SK-N-DZ (cell line): ENCODE measurements at regions not wholly inside any gene's neighbourhood (a gene's known extent, or its start where the extent isn't known, plus 50 kb on each side); places are given as distances from the start of the nearest gene placed in this dataset.
"Not testable (repeated sequence)": the region's sequence is repeated elsewhere in the genome, so short reads cannot be mapped to it uniquely, and the experiment has no call there.

Source experiments
- DNase-seq: peaks from one replicate; pipeline ENCODE4 v3.0.0-alpha.2; 2015; ENCODE audit warnings: low spot score

- not testable (repeated sequence) for DNase-seq
Observed at GRCh38 chr1:146715054-146715453, 223.1 kb upstream of the NBPF12 start.

- not testable (repeated sequence) for DNase-seq
Observed at GRCh38 chr1:146710838-146711521, 227.1 kb upstream of the NBPF12 start.

DNA sequence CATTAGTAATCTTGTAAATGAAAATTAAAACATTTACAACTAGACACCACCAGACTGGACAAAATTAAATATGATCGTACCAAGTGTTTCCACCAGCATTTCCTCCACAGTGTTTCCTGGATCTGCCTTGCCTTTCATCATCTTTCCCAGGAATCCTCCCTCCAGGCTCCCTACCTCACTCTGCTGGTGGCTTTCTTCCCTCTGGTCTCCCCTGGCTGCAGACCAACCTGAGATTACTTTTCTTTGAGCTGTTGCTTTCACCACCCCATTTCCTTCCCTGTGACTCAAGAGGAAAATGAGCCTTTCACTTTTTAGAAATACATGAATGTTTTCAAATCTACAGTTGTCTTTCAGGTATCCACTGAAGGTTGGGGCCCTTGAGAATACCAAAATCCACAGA lies 228.8 kb upstream of the NBPF12 start:
- DNase-seq = not testable (repeated sequence)

DNA sequence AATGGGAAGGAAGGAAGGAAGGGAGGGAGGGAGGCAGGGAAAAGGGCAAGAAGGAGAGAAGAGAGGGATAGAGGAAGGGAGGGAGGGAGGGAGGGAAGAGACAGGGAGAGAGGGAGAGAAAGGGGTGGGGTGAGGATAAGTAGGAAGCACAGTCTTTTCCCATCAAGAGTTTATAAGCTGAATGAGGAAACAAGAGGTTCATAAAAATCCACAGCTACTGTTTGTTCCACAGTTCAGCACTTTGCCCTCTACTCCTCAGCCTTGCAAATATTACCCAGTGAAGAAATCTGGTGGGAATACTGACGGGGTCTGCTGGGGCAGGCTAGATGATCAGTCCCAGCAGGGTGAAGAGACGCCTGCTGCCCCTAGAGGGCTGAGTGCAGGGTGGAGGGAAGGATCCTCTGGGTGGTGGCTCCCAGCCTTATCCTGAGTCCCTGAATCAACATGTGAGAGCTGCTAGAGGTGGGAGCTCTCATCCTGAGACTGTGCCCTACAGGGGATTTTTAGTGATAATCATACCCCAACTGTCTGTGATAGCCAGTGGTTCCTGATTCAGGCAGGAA lies 233.9 kb upstream of the NBPF12 start:
- not testable (repeated sequence) for DNase-seq

- DNase-seq = not testable (repeated sequence)
Observed at GRCh38 chr1:146701320-146701719, 236.8 kb upstream of the NBPF12 start.

DNA sequence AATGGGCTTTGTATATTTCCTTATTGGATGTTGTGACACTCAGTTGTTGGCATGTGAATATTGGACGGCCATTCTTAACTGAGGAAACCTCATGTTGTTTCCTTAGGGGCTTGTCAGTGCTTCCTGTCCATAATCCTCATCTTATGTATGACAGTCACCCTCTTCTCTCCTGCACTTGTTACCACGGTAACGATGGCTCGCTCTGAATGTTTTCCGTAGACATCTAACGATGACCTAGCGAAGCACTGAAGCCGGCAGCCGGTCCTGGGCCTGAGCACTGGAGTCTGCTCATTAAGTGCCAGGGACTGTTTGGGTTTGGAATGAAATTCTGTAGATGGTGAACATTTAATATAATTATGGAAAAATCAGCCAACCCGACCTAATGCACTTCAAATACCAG lies 242.7 kb upstream of the NBPF12 start:
- not testable (repeated sequence) for DNase-seq

DNA sequence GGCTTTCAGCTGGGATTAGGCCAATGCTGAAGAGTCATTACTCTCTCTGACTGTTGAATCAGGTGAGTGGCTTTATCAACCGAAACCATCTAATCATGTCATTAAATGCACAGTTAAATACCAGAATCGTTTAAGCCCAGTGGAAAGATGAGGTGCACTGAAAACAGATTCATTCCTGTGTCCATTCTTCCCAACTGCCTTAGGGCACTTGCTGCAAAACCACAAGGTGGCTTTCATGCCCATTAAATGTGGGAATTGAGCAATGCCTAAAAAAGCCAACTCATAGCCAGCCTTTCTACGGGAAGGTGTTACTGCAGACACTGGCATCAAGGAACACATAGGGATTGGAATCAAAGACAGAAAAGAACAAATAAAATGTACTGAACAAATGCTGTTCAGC lies 246.3 kb upstream of the NBPF12 start:
- not testable (repeated sequence) for DNase-seq

DNA sequence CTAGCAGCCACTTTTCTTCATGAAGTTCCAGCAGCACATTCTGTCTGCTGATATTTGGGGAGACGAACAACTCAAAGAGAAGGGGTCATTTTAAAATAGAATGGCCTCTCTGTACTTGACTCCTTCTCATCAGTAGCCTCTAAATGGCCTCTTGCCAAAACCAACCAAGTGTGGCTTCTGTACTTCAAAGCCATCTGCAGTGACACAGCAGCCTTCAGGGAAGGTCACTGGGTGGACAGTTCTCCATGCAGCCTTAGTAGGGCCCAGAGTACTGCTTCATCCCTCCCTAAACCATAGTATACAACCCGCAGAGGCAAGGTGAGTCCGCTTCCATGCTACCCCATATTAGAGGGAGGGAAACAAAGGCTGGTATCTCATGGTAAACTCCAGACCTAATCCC lies 249.2 kb upstream of the NBPF12 start:
- not testable (repeated sequence) for DNase-seq

- not testable (repeated sequence) for DNase-seq
Observed at GRCh38 chr1:146686777-146687366, 251.3 kb upstream of the NBPF12 start.

DNA sequence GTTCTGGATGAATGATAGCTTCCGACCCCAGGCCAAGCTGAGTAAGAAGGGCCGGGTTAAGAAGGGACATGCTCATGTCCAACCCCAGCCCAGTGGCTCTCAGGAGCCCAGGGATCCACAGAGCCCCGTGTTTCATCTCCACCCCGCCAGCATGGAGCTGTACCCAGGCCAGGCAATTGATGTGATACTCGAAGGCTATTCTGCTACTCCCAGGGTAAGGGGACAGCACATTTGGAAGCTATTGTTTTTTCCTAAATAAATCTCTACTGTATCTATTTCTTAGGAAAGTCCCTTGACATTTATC lies 255.0 kb upstream of the NBPF12 start:
- DNase-seq = not testable (repeated sequence)

GRCh38 chr1:146682227-146683125 lies 255.6 kb upstream of the NBPF12 start:
- DNase-seq = not testable (repeated sequence)

- not testable (repeated sequence) for DNase-seq
Observed at GRCh38 chr1:146673729-146674299, 264.3 kb upstream of the NBPF12 start.

- not testable (repeated sequence) for DNase-seq
Observed at GRCh38 chr1:146672608-146673007, 265.5 kb upstream of the NBPF12 start.

GRCh38 chr1:146671588-146671987 lies 266.5 kb upstream of the NBPF12 start:
- DNase-seq = not testable (repeated sequence)

DNA sequence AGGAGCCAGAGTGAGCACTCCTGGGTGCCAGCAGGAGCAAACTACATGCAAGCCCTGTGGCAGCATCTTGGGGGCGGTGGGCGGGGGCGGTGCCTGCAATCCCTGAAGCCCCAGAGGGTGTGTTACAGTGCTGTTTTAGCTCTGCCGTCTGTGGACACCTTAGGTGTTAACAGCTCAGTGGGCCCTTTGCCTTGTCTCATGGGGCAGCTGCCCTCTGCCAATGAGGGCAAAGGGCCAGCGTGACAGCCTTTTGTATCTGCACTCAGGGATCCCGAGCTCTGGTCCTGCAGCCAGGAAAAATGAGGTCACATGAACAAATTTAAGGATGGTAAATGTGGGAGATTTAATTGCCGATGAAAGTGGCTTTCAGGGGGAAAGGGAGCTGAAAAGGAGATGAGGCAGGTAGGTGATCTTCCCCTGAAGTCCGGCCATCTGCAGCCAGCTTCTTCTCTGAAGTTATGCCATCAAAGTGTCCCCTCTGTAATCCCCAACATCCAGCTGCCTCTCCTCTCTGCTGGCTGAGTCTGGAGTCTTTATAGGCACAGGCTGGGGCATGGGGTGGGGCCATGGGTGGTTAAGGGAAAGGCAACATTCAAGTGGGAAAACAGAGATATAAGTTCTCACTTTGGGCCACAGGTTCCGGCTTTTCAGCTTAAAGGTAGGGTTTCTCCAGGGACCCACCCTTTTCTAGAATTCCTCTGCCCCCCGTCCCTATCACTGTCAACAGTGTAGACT lies 267.1 kb upstream of the NBPF12 start:
- DNase-seq = not testable (repeated sequence)

DNA sequence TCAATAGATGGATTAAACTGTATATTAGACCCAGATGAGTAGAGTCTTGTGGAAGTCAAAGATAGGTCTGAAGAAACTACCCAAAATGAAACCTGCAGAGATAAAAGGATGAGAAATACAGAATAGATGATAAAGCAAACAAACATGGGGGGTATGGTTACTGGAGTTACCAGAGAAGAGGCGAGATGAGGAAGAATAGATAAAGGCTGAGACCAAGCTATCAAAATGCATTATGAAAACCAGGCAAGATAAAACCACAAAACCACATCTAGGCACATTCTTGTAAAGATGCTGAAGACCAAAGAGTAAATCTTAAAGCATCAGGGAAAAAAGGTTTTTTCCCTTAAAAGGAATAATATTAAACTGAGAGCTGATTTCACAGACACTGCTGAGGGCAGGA lies 271.8 kb upstream of the NBPF12 start:
- not testable (repeated sequence) for DNase-seq

DNA sequence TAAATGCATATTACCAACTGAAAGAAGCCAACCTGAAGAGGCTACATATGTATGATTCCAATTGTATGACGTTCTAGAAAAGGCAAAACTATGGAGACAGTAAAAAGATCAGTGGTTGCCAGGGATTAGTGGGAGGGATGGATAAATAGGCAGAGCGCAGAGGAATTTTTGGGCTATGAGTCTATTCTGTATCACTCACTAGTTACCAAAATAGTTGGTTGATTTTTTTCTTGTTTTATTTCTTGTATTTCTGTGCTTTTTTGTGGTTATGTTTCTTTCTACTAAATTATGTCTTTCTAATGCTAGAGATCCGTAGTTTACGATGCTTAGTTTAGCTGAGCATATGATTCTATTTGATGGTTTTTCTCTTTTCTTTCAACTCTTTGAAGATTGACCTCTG lies 277.9 kb upstream of the NBPF12 start:
- not testable (repeated sequence) for DNase-seq

DNA sequence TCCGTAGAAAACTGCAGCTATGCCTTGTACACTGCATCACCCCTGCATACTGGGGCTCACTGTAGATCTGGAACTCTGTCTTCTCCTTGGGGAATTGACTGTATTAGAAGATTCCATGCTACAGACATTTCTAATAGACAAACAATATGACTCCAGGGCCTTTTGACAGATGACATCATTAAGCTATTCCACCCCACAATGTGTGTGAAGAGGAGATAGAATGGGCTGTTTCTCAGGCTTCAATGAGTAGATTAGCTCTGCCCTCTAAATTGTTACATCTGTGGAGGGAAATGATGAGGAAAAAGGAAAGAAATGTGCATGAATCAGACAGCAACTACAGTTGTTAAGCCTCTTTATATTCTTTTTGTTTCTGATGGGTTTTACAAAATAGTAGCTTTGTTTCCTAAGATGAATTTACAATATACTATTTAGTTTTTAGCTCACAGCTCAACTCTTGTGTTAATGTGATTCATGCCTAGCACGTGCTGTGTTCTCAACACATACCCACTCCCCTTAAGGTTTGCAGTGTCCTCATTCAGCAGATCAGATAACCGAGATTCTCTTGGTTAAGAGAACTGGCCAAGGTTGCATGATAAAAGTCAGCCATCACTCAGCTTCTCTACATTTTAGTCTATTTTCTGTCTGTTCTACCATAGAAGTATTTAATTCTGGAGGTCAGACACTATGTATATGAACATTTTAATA lies 281.6 kb upstream of the NBPF12 start:
- not testable (repeated sequence) for DNase-seq

DNA sequence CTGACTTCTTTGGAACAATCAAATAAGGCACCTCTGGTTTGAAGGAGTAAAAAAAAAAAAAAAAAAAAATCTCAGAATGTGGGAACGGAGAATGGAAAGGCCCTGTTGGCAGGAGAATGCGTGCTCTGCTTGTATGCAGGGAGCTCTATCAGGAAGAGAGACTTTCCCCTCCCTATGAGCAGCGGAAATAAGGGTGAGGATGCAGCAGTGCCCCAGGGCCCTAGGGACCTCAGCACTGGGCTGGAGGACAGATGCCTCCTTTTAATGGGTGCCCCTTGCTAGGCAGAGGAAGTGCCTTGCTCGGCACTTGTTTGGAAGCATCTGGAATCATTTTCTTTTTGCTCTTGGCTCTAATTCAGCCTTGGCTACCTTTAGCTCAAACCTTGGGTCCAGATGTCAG lies 283.4 kb upstream of the NBPF12 start:
- DNase-seq = not testable (repeated sequence)

GRCh38 chr1:146645978-146646604 lies 292.0 kb upstream of the NBPF12 start:
- not testable (repeated sequence) for DNase-seq
